ENCODE measurements at regions not wholly inside any gene's neighbourhood (a gene's known extent, or its start where the extent isn't known, plus 50 kb on each side); places are given as distances from the start of the nearest gene placed in this dataset.

GRCh38 chr1:72579629-72580028 lies 297.3 kb upstream of the NEGR1 start:
- TF ChIP-seq POLR2AphosphoS5 (IDR thresholded peaks at IDR 0.05; ENCODE audit: borderline replicate concordance, low read depth, low read length): no peak
- TF ChIP-seq EZH2 (IDR thresholded peaks at IDR 0.05): no peak
